ENCODE measurements at regions not wholly inside any gene's neighbourhood (a gene's known extent, or its start where the extent isn't known, plus 50 kb on each side); places are given as distances from the start of the nearest gene placed in this dataset.

GRCh38 chr1:91165033-91165654, 143.3 kb upstream of the ZNF644 start:
- H4K20me1 ChIP-seq (replicated peaks in 1 of 2; ENCODE audit: control insufficient read depth in 1 of 2, insufficient read depth in 2 of 2, low read length in 2 of 2) = no peaks in the 10 kb centered on the region
- no peak overlapping the region for H3K27ac ChIP-seq (ENCODE audit: low read depth, low read length)
- H2BK15ac ChIP-seq (ENCODE audit: low read length) = no peak overlapping the region; the same call in 1 of the 2 replicates
- H2AFZ ChIP-seq (ENCODE audit: low read length) = peak overlapping the region; percentile 63; the same call in 1 of the 2 replicates
- H3K4ac ChIP-seq (replicated peaks; ENCODE audit: insufficient read length, low read depth, low read length) = no peak overlapping the region
- H4K5ac ChIP-seq (ENCODE audit: insufficient read length, low read depth, low read length) = no peak overlapping the region
- peak overlapping the region; percentile 54 for H3K18ac ChIP-seq (ENCODE audit: extremely low read depth, low read length)
- H3K56ac ChIP-seq (replicated peaks; ENCODE audit: insufficient read length, low read depth, low read length) = no peak overlapping the region
- no peak overlapping the region for H3K14ac ChIP-seq (ENCODE audit: insufficient read length)
- 40% methylated on average over 14 of the region's 14 CpGs; no CpG with 5 or more reads in 1 of the 2 experiments for WGBS, 2 experiments (ENCODE audit: extremely low coverage in 1 of 2, insufficient coverage in 1 of 2, insufficient read length in 1 of 2, insufficient replicate concordance in 2 of 2, low coverage in 1 of 2, low lambda C conversion rate in 2 of 2, missing lambda C conversion rate in 1 of 2)
- no peaks in the 10 kb centered on the region for H3K23me2 ChIP-seq (ENCODE audit: low read depth, low read length)
- no peaks in the 10 kb centered on the region for H3K9me3 ChIP-seq (ENCODE audit: insufficient read depth in 2 of 2, low read depth in 1 of 2, low read length in 1 of 2)
- H2BK20ac ChIP-seq (ENCODE audit: low read length) = 0 out of 2 replicates have a peak overlapping the region, but pooled peaks have one; percentile 24
- H3K4me2 ChIP-seq (ENCODE audit: insufficient read depth in 1 of 2, low read depth in 2 of 2, low read length in 2 of 2) = 0 out of 4 replicates have a peak overlapping the region, but pooled peaks of 1 of the 2 experiments have one; percentile 7
- H3K36me3 ChIP-seq (ENCODE audit: control insufficient read depth in 2 of 4, insufficient read depth in 4 of 4, low read length in 3 of 4) = no peaks in the 10 kb centered on the region; a peak in 2 of 8 replicates
- no peak overlapping the region for H3K9ac ChIP-seq (replicated peaks in 1 of 4; ENCODE audit: extremely low read depth in 1 of 4, low read depth in 3 of 4, low read length in 3 of 4)
- no peak overlapping the region for H2AK5ac ChIP-seq (ENCODE audit: low read depth, low read length)
- H3K4me1 ChIP-seq (replicated peaks in 1 of 4; ENCODE audit: control insufficient read depth in 3 of 4, insufficient read depth in 4 of 4, low read length in 3 of 4) = peaks cover 0 to 10% (median 3%) of the 10 kb centered on the region in 4 experiments; a peak in 4 of 7 replicates
- H3K79me1 ChIP-seq (ENCODE audit: low read depth, low read length) = no peaks in the 10 kb centered on the region
- no peak overlapping the region for H2BK120ac ChIP-seq (replicated peaks; ENCODE audit: low read depth, low read length)
- no peaks in the 10 kb centered on the region for H3K79me2 ChIP-seq (ENCODE audit: control insufficient read depth in 1 of 2, insufficient read depth in 2 of 2, low read length in 2 of 2)
- no peak overlapping the region for H3K23ac ChIP-seq (ENCODE audit: insufficient read length)
- ChIA-PET POLR2A (ENCODE audit: partially characterized antibody) (interaction anchor here (0.6 to 4.0 kb wide), 6 partner anchors 113 to 371 kb away, joined by 3 to 16 read pairs (median 4); partner anchors contain the start of gene ZNF644), CTCF (ENCODE audit: partially characterized antibody) (interaction anchor here (0.5 to 5.1 kb wide), 100 partner anchors 9 to 1376 kb away, joined by 3 to 230 read pairs (median 5); partner anchors contain the start of genes BARHL2 and CDC7)
- H3K27me3 ChIP-seq (replicated peaks in 1 of 4; ENCODE audit: control insufficient read depth in 3 of 4, extremely low read depth in 1 of 4, insufficient read depth in 3 of 4, low read length in 3 of 4) = peaks cover 0 to 4% (median 0%) of the 10 kb centered on the region in 4 experiments; a peak in 3 of 7 replicates
- H2BK12ac ChIP-seq (ENCODE audit: low read depth, low read length) = peak overlapping the region; percentile 64; the same call in 1 of the 2 replicates
- DNase-seq (ENCODE audit: low read depth in 1 of 2, low spot score in 2 of 2) = peak; percentile 68 to 97
- no peak overlapping the region for H3K4me3 ChIP-seq (ENCODE audit: extremely low read depth in 1 of 4, insufficient read depth in 2 of 4, low read depth in 3 of 4, low read length in 4 of 4)
- peak; percentile 91 for FAIRE-seq
- H4K8ac ChIP-seq (ENCODE audit: extremely low read depth, insufficient read depth, low read length) = no peak overlapping the region
- peak overlapping the region; percentile 1; the same call in 1 of the 2 replicates for H2BK5ac ChIP-seq (ENCODE audit: low read depth, low read length)
- H4K91ac ChIP-seq (replicated peaks; ENCODE audit: insufficient read length, low read length) = peak overlapping the region; percentile 77
- TF ChIP-seq NANOG (IDR thresholded peaks at IDR 0.05; ENCODE audit: insufficient read depth, low read depth, low read length, poor library complexity, severe bottlenecking) = peak; percentile 19
- TF ChIP-seq KDM5A (IDR thresholded peaks at IDR 0.05; ENCODE audit: low read length) = no peak
- no peak for TF ChIP-seq RNF2 (IDR thresholded peaks at IDR 0.05; ENCODE audit: borderline replicate concordance, low read depth, low read length, missing control alignments, poor library complexity, severe bottlenecking)

All from H1 (cell line).